Activated CD8-positive, alpha-beta T cell treated with anti-CD3 and anti-CD28 coated beads for 36 hours (primary cell): ENCODE measurements at regions not wholly inside any gene's neighbourhood (a gene's known extent, or its start where the extent isn't known, plus 50 kb on each side); places are given as distances from the start of the nearest gene placed in this dataset.

ENCODE experiments used
- ATAC-seq: fragments of 200-7000 bp; cut with Tn5 transposase; one replicate; pipeline ENCODE4 v1.10.0; 2021; ENCODE audit warnings: mild to moderate bottlenecking, moderate library complexity
- CTCF ChIA-PET: fragments of 350-600 bp; sonication (Branson Sonifier 250); formaldehyde crosslinking; loops from one replicate; lab custom pipeline; 2021; ENCODE audit warnings: antibody characterized with exemption; lab: Charles Lee
- POLR2A ChIA-PET: fragments of 350-600 bp; sonication (Branson Sonifier 250); formaldehyde crosslinking; loops from one replicate; lab custom pipeline; 2021; ENCODE audit warnings: antibody characterized with exemption; lab: Charles Lee
- DNase-seq: peaks from one replicate; pipeline ENCODE4 v3.0.0-alpha.2; 2020
- H3K27ac Mint-ChIP-seq: one replicate; pipeline ENCODE4 v1.8.0; 2021; ENCODE audit warnings: mild to moderate bottlenecking, mixed read lengths
- H3K27me3 Mint-ChIP-seq: one replicate; pipeline ENCODE4 v1.8.0; 2021; ENCODE audit warnings: mixed read lengths
- H3K36me3 Mint-ChIP-seq: one replicate; pipeline ENCODE4 v1.8.0; 2021; ENCODE audit warnings: low read depth, mixed read lengths
- H3K4me1 Mint-ChIP-seq: one replicate; pipeline ENCODE4 v1.8.0; 2021; ENCODE audit warnings: low read depth, mixed read lengths
- H3K4me3 Mint-ChIP-seq: one replicate; pipeline ENCODE4 v1.8.0; 2021; ENCODE audit warnings: mild to moderate bottlenecking, moderate library complexity, mixed read lengths
- H3K9me3 Mint-ChIP-seq: one replicate; pipeline ENCODE4 v1.8.0; 2021; ENCODE audit warnings: mixed read lengths
- intact Hi-C: fragments of 100-400 bp; cut with micrococcal nuclease; formaldehyde crosslinking; loops from one replicate; pipeline ENCODE4 v1.10.0; 2022
- TF ChIP-seq, protein P1 (sequence below): fragments of 200-600 bp; IDR thresholded peaks from one replicate; pipeline ENCODE4 v1.8.0; 2022; ENCODE audit warnings: antibody characterized with exemption, mild to moderate bottlenecking

DNA sequence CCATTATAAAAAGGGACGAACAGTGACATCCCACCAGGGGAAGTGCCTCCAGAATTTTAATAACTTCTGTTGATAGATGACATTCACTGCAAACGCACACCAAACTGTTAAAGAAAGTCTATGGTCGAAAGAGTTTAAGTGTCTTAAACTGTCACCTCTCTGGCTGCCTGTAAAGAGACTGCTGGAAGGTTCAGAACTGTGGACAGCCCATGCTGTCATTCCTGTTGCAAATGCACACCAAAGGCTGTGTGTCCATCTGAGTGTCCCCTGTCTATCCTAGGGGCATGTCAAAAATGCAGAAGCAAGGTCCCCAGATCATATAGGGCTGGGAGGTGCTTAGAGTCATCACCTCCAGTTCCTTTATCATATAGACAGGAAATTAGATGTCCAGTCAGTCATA is 171.8 kb downstream of the CYRIA start:
- DNase-seq (no peak), ATAC-seq (no peak)
- Mint-ChIP-seq H3K36me3 (no peaks in the 10 kb centered on the region), H3K4me1 (no peaks in the 10 kb centered on the region), H3K4me3 (no peak overlapping the region), H3K9me3 (no peaks in the 10 kb centered on the region), H3K27ac (no peak overlapping the region), H3K27me3 (peaks cover 6% of the 10 kb centered on the region)
- TF ChIP-seq, protein P1, sequence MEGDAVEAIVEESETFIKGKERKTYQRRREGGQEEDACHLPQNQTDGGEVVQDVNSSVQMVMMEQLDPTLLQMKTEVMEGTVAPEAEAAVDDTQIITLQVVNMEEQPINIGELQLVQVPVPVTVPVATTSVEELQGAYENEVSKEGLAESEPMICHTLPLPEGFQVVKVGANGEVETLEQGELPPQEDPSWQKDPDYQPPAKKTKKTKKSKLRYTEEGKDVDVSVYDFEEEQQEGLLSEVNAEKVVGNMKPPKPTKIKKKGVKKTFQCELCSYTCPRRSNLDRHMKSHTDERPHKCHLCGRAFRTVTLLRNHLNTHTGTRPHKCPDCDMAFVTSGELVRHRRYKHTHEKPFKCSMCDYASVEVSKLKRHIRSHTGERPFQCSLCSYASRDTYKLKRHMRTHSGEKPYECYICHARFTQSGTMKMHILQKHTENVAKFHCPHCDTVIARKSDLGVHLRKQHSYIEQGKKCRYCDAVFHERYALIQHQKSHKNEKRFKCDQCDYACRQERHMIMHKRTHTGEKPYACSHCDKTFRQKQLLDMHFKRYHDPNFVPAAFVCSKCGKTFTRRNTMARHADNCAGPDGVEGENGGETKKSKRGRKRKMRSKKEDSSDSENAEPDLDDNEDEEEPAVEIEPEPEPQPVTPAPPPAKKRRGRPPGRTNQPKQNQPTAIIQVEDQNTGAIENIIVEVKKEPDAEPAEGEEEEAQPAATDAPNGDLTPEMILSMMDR, result no peak
- POLR2A ChIA-PET, result no interaction called here
- CTCF ChIA-PET, result no interaction called here
- intact Hi-C loops, result no loop called here

DNA sequence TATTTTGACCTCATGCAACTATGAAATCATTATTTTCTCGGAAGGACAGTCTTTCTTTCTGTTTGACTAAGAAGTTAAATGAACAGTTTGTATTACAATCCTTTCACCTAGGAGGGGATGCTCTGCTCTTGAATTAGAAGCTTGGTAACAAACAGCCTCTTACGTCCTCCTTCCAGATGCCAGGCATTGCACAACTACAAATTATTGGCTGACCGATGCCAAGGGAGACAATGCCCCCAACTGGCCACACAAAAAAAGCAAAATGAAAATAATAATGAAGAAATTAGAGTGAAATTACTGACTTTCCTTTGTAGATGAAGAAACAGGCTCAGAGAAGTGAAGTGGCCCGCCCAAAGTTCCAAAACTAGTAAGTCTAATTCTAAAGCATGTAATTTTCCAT is 177.9 kb downstream of the CYRIA start:
- Mint-ChIP-seq H3K36me3 (no peaks in the 10 kb centered on the region), H3K27me3 (peaks cover 3% of the 10 kb centered on the region), H3K4me3 (no peak overlapping the region), H3K4me1 (no peaks in the 10 kb centered on the region), H3K9me3 (no peaks in the 10 kb centered on the region), H3K27ac (no peak overlapping the region)
- intact Hi-C loops, result no loop called here
- CTCF ChIA-PET, result no interaction called here
- DNase-seq (no peak), ATAC-seq (no peak)
- TF ChIP-seq, protein P1, result no peak
- POLR2A ChIA-PET, result no interaction called here

DNA sequence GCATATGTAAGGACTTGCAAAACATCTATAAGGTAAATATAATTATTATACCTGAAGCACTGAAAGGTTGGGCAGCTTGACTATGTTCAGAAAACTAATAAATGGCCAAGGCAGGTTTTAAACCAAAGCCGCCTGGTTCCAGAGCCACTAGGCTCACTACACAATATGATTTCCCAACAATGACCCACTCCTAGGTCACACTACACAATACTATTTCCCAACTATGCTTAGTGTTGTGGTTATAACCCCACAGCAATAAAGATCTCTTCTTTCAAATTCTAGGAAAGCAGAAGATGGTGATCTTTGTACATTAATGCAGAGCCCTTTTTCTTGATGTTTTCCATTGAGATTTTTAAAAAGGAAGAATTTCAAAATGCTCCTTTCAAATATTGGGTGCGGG is 180.4 kb downstream of the CYRIA start:
- no peak for ATAC-seq
- H3K4me1 Mint-ChIP-seq, result no peaks in the 10 kb centered on the region
- intact Hi-C loops, result no loop called here
- ChIA-PET CTCF (no interaction called here), POLR2A (no interaction called here)
- H3K36me3 Mint-ChIP-seq, result no peaks in the 10 kb centered on the region
- no peak overlapping the region for H3K27ac Mint-ChIP-seq
- H3K4me3 Mint-ChIP-seq, result no peak overlapping the region
- peaks cover 6% of the 10 kb centered on the region for H3K27me3 Mint-ChIP-seq
- H3K9me3 Mint-ChIP-seq, result no peaks in the 10 kb centered on the region
- DNase-seq, result no peak
- TF ChIP-seq, protein P1, result no peak

DNA sequence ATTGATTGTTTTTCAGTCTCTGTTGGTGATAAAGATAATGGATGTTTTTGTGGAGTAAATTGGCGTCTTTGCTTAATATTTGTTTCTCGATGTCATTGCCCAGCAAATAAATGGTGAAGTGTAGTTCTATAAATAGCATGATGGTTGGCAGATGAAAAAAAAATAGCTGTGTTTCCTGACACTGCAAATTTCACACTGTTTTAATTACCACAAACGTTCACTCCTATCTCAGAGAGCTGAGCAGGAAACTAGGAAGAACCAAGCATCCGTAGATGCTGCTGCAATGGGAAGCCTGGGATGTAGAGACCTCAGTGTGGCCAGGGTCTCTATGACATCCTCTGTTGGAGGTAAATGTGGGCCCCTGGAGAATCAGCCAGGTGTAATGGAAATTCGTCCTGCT is 183.2 kb downstream of the CYRIA start:
- H3K4me1 Mint-ChIP-seq, result no peaks in the 10 kb centered on the region
- H3K27ac Mint-ChIP-seq, result no peak overlapping the region
- intact Hi-C loops, result no loop called here
- CTCF ChIA-PET, result no interaction called here
- ATAC-seq, result no peak
- H3K4me3 Mint-ChIP-seq, result no peak overlapping the region
- H3K27me3 Mint-ChIP-seq, result peaks cover 5% of the 10 kb centered on the region
- TF ChIP-seq, protein P1, result no peak
- POLR2A ChIA-PET, result no interaction called here
- no peak for DNase-seq
- no peaks in the 10 kb centered on the region for H3K9me3 Mint-ChIP-seq
- no peaks in the 10 kb centered on the region for H3K36me3 Mint-ChIP-seq

DNA sequence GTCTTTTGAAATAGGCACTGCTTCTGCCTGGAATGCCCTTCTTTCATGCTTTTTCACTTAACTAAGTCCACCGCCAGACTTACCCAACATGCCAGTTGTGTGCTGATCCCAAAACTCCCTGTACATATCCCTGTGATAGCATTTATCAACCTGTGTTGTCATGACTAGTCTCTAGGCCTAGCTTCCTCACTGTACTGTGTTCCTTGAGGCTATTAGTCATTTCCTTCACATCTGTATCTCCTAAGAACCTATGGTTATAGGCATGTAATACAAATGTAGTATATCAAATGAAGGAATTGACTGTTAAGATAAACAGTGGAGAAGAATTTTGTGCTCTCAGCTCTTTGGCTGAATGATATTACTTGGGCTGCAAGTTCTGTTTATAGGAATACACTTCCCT is 184.3 kb downstream of the CYRIA start:
- DNase-seq (no peak), ATAC-seq (no peak)
- intact Hi-C loops, result no loop called here
- Mint-ChIP-seq H3K27me3 (peaks cover 5% of the 10 kb centered on the region), H3K4me3 (no peak overlapping the region), H3K4me1 (no peaks in the 10 kb centered on the region), H3K9me3 (no peaks in the 10 kb centered on the region), H3K27ac (no peak overlapping the region), H3K36me3 (no peaks in the 10 kb centered on the region)
- ChIA-PET CTCF (no interaction called here), POLR2A (no interaction called here)
- TF ChIP-seq, protein P1, result no peak
